RWPE1 (cell line): ENCODE measurements at regions not wholly inside any gene's neighbourhood (a gene's known extent, or its start where the extent isn't known, plus 50 kb on each side); places are given as distances from the start of the nearest gene placed in this dataset.
A peak's percentile ranks its signal among the peaks of the same experiment; 100 is the strongest.

Experiments
- CTCF ChIA-PET: fragments of 350-600 bp; sonication (Branson Sonifier 250); formaldehyde crosslinking; extraction: SDS; loops from one replicate; lab custom pipeline; 2021; lab: Yijun Ruan, JAX
- POLR2A ChIA-PET: fragments of 400-600 bp; formaldehyde crosslinking; extraction: SDS; loops from one replicate; lab custom pipeline; 2020; ENCODE audit warnings: antibody characterized with exemption; ENCODE audit not compliant: low non-redundant PET; lab: Yijun Ruan, JAX
- DNase-seq: peaks from one replicate; pipeline ENCODE4 v3.0.0; 2012; ENCODE audit warnings: low spot score
- H3K27ac ChIP-seq: fragments of 450-650 bp; 2 replicates; pipeline ENCODE4 v1.5.1; 2017
- TF ChIP-seq, protein P1 (sequence below): fragments of 450-650 bp; conservative IDR thresholded peaks from 2 replicates; pipeline ENCODE4 v1.5.1; 2017; ENCODE audit warnings: low read depth, mild to moderate bottlenecking

DNA sequence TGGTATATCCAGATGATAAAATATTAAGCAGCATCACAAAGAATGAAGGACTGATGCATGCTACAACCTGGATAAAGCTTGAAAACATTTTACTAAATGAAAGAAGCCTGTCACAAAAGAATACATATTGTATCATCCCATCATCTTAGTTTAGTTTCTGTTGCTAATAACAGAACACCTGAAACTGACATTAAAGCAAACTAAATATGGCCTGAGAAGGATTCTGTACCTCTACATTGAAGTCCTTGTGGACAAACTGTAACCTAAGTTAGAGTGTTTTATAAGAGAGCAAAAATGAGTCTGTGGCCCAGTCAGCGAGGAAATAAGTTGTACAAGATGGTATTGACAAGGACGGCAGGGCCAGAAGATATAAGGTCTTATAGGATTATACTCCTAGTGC lies 261.0 kb upstream of the CPHXL start:
- no peak overlapping the region for H3K27ac ChIP-seq
- DNase-seq: no peak
- CTCF ChIA-PET: no interaction called here

GRCh38 chr16:75996491-75996890 lies 270.2 kb upstream of the CPHXL start:
- TF ChIP-seq, protein P1, sequence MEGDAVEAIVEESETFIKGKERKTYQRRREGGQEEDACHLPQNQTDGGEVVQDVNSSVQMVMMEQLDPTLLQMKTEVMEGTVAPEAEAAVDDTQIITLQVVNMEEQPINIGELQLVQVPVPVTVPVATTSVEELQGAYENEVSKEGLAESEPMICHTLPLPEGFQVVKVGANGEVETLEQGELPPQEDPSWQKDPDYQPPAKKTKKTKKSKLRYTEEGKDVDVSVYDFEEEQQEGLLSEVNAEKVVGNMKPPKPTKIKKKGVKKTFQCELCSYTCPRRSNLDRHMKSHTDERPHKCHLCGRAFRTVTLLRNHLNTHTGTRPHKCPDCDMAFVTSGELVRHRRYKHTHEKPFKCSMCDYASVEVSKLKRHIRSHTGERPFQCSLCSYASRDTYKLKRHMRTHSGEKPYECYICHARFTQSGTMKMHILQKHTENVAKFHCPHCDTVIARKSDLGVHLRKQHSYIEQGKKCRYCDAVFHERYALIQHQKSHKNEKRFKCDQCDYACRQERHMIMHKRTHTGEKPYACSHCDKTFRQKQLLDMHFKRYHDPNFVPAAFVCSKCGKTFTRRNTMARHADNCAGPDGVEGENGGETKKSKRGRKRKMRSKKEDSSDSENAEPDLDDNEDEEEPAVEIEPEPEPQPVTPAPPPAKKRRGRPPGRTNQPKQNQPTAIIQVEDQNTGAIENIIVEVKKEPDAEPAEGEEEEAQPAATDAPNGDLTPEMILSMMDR: no peak
- ChIA-PET CTCF (no interaction called here), POLR2A (no interaction called here)
- no peak overlapping the region for H3K27ac ChIP-seq
- peak; percentile 39 for DNase-seq

More for the DNA sequence above, 261.0 kb upstream of the CPHXL start:
- TF ChIP-seq, protein P1: no peak
- POLR2A ChIA-PET: no interaction called here

- POLR2A ChIA-PET: no interaction called here
- no peak for DNase-seq
- CTCF ChIA-PET: no interaction called here
- TF ChIP-seq, protein P1: no peak
- peak overlapping the region; percentile 80 for H3K27ac ChIP-seq
Observed at GRCh38 chr16:75997606-75998005, 271.3 kb upstream of the CPHXL start.

DNA sequence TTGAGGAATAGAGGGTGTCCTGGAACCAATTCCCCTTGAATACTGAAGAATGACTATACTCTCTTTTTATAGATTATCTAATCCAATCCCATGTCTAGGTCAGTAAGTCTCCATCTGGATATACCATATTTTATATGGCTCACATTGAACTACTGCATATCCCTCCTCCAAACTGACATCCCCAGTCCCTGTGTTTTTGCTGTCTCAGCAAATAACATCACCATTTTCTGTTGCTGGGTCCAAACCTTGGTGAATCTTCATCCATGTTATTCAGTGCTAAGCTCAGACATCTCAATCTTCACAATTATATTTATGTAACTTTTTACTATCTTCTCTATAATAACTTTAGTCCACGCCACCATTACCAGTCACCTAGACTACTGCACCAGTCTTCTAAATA lies 269.6 kb upstream of the CNTNAP4 start:
- ChIA-PET CTCF (interaction anchor here (0.6 kb wide), 1 partner anchor 91 kb away, joined by 5 read pairs; no protein-coding TSS in a partner anchor), POLR2A (no interaction called here)
- H3K27ac ChIP-seq: no peak overlapping the region
- no peak for DNase-seq
- TF ChIP-seq, protein P1: no peak

- TF ChIP-seq, protein P1: no peak
- POLR2A ChIA-PET: no interaction called here
- CTCF ChIA-PET: no interaction called here
- H3K27ac ChIP-seq: no peak overlapping the region
- DNase-seq: no peak
Observed at GRCh38 chr16:76023835-76024234, 253.4 kb upstream of the CNTNAP4 start.

DNA sequence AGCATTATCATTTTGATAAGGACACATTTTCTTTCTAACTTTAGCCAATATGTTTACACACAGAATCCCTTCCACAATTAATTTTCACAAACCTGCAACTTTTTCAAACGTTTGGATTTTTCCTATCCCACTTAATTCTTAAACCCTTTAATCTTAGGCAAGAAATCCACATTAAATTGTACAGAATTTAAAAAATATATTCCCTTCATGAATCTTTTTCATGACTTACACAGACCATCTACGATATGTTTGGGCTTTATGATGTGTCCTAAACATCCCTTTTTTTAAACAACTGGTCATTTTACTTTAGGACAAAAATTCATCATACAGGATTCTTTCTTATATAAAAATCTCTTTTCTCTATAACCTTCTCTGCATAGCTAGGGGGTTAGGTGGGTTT lies 241.5 kb upstream of the CNTNAP4 start:
- no peak for DNase-seq
- ChIA-PET POLR2A (no interaction called here), CTCF (interaction anchor here (0.7 kb wide), 1 partner anchor 617 kb away, joined by 3 read pairs; no protein-coding TSS in a partner anchor)
- TF ChIP-seq, protein P1: no peak
- H3K27ac ChIP-seq: no peak overlapping the region
